ENCODE measurements at regions not wholly inside any gene's neighbourhood (a gene's known extent, or its start where the extent isn't known, plus 50 kb on each side); places are given as distances from the start of the nearest gene placed in this dataset.

DNA sequence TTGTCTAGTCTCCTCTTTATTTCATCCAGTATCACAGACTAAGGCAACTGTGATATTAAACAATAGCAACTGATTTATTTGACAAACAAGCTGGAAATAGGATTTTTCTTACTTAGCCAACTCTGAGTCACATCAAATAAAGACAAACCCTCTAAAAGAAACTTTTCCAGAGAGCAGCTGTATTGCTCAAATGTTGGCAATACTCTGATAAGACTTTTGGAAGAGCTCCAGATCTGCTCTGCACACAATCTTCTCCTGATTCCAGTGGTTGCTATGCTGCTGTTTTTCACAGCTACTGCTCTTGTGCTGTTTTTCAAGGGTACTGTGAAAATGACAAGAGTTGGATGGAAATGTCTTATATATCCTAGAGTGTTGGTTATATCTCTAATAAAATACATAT lies 1479.2 kb downstream of the SLITRK5 start:
- no peak for DNase-seq (ENCODE audit: low read depth, low spot score)
- Histone ChIP-seq H3K4me3 (no peak overlapping the region), H3K9ac (ENCODE audit: insufficient read length) (no peak overlapping the region), H3K27ac (no peak overlapping the region), H3K9me3 (ENCODE audit: low read depth, low read length) (peaks cover 4% of the 10 kb centered on the region; the same call in 1 of the 2 replicates), H3K36me3 (ENCODE audit: insufficient read depth, low read length) (no peaks in the 10 kb centered on the region)
- TF ChIP-seq FOXP2 (optimal IDR thresholded peaks at IDR 0.05; ENCODE audit: control extremely low read depth, extremely low read length, insufficient read depth) (no peak), EZH2 (IDR thresholded peaks at IDR 0.05) (no peak), POLR2AphosphoS5 (IDR thresholded peaks at IDR 0.05; ENCODE audit: borderline replicate concordance, low read depth, low read length) (no peak)

DNA sequence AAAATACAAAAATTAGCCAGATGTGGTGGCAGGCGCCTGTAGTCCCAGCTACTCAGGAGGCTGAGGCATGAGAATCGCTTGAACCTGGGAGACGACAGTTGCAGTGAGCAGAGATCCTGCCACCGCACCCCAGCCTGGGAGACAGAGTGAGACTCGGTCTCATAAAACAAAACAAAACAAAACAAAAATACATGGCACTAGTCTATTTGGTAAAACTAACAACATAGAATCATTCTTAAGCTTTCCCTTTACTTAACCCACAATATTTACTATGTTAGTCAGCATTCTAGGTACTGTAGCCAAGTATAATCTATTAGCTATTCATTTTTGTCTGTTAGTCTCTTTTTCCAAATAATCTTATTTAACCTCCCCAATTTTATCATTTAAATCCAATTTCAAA lies 1482.8 kb downstream of the SLITRK5 start:
- no peak for TF ChIP-seq POLR2AphosphoS5 (IDR thresholded peaks at IDR 0.05; ENCODE audit: borderline replicate concordance, low read depth, low read length)
- no peak for TF ChIP-seq EZH2 (IDR thresholded peaks at IDR 0.05)
- no peak for TF ChIP-seq FOXP2 (optimal IDR thresholded peaks at IDR 0.05; ENCODE audit: control extremely low read depth, extremely low read length, insufficient read depth)
- no peaks in the 10 kb centered on the region for H3K9me3 ChIP-seq (ENCODE audit: low read depth, low read length)
- DNase-seq (ENCODE audit: low read depth, low spot score), result no peak
- H3K27ac ChIP-seq, result no peak overlapping the region
- H3K36me3 ChIP-seq (ENCODE audit: insufficient read depth, low read length), result no peaks in the 10 kb centered on the region
- no peak overlapping the region for H3K4me3 ChIP-seq
- no peak overlapping the region for H3K9ac ChIP-seq (ENCODE audit: insufficient read length)

DNA sequence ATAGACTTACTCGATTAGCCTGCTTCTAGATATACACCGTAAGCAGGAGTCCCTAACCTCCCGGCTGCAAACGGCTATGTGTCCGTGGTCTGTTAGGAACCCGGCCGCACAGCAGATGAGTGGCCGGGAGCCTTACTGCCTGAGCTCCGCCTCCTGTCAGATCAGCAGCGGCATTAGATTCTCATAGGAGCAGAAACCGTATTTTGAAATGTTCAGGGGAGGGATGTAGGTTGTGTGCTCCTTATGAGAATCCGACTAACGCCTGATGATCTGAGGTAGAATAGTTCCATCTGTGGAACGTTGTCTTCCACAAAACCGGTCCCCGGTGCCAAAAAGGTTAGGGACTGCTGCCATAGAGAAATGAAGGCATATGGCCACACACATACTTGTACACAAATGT lies 1491.9 kb downstream of the SLITRK5 start:
- Histone ChIP-seq H3K9ac (ENCODE audit: insufficient read length) (no peak overlapping the region), H3K36me3 (ENCODE audit: insufficient read depth, low read length) (no peaks in the 10 kb centered on the region), H3K27ac (no peak overlapping the region), H3K9me3 (ENCODE audit: low read depth, low read length) (no peaks in the 10 kb centered on the region), H3K4me3 (no peak overlapping the region)
- no peak for DNase-seq (ENCODE audit: low read depth, low spot score)
- TF ChIP-seq POLR2AphosphoS5 (IDR thresholded peaks at IDR 0.05; ENCODE audit: borderline replicate concordance, low read depth, low read length) (no peak), EZH2 (IDR thresholded peaks at IDR 0.05) (no peak)

DNA sequence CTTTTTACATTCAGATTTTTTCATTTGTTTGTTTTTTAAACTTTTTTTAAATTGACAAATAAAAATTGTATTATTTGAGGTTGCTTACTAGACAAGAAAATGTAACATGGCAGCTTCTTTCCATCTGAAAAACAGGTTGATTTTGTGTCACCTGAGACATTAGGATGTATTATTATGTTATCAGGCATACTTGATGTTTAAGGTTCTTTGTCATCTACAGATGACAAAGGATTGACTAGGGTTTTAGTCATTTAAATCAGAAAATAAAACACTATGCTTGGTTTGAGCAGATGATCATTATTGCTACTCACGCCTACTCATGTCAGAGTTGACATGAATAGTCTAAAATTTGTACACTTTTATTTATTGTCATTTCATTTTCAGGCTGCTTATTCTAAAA lies 1494.5 kb downstream of the SLITRK5 start:
- Histone ChIP-seq H3K9me3 (ENCODE audit: low read depth, low read length) (no peaks in the 10 kb centered on the region), H3K4me3 (no peak overlapping the region), H3K27ac (no peak overlapping the region), H3K9ac (ENCODE audit: insufficient read length) (no peak overlapping the region), H3K36me3 (ENCODE audit: insufficient read depth, low read length) (no peaks in the 10 kb centered on the region)
- TF ChIP-seq FOXP2 (optimal IDR thresholded peaks at IDR 0.05; ENCODE audit: control extremely low read depth, extremely low read length, insufficient read depth), result no peak
- no peak for TF ChIP-seq POLR2AphosphoS5 (IDR thresholded peaks at IDR 0.05; ENCODE audit: borderline replicate concordance, low read depth, low read length)
- TF ChIP-seq EZH2 (IDR thresholded peaks at IDR 0.05), result no peak
- no peak for DNase-seq (ENCODE audit: low read depth, low spot score)

DNA sequence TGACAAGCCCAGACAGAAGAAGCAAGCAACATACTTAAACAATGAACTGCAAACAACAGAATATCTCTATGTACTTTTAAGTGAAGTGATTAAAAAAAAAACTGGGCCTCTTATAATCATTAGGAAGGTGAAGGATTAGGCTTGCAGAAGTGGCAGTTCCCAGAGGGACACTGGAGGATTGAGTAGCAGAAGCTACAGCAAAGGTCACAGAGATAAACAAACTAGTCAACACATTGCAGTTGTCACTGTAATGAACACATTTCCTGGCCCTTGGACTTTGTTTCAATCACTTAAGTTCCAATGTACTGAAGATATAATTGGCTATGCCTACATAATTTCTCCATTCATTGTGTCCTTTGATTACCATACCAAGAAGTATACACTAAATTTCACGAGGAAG lies 1498.8 kb downstream of the SLITRK5 start:
- H3K27ac ChIP-seq, result no peak overlapping the region
- no peak for DNase-seq (ENCODE audit: low read depth, low spot score)
- H3K36me3 ChIP-seq (ENCODE audit: insufficient read depth, low read length), result no peaks in the 10 kb centered on the region
- H3K4me3 ChIP-seq, result no peak overlapping the region
- TF ChIP-seq POLR2AphosphoS5 (IDR thresholded peaks at IDR 0.05; ENCODE audit: borderline replicate concordance, low read depth, low read length), result no peak
- TF ChIP-seq FOXP2 (optimal IDR thresholded peaks at IDR 0.05; ENCODE audit: control extremely low read depth, extremely low read length, insufficient read depth), result no peak
- no peak for TF ChIP-seq EZH2 (IDR thresholded peaks at IDR 0.05)
- H3K9me3 ChIP-seq (ENCODE audit: low read depth, low read length), result no peaks in the 10 kb centered on the region
- no peak overlapping the region for H3K9ac ChIP-seq (ENCODE audit: insufficient read length)

DNA sequence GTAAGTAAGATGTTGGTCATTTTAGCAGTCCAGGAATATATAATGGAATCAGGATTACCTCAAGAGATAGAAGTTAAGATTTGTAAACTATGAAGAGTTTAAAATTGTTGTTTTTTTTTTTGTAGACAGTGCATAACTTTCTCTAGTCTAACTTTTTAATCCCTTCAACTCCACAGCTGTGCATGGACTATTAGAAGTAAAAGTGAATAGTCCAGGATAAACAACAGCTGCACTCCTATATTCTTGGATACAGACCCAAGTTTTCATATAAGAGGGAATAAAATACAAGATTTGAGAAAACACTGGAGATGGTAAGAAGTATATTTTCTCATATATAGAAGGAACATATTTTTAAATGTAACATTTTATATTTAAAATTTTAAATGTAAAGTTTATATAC lies 1509.9 kb downstream of the SLITRK5 start:
- TF ChIP-seq EZH2 (IDR thresholded peaks at IDR 0.05) (no peak), FOXP2 (optimal IDR thresholded peaks at IDR 0.05; ENCODE audit: control extremely low read depth, extremely low read length, insufficient read depth) (no peak), POLR2AphosphoS5 (IDR thresholded peaks at IDR 0.05; ENCODE audit: borderline replicate concordance, low read depth, low read length) (no peak)
- DNase-seq (ENCODE audit: low read depth, low spot score), result no peak
- no peak overlapping the region for H3K9ac ChIP-seq (ENCODE audit: insufficient read length)
- no peaks in the 10 kb centered on the region for H3K36me3 ChIP-seq (ENCODE audit: insufficient read depth, low read length)
- H3K27ac ChIP-seq, result no peak overlapping the region
- H3K9me3 ChIP-seq (ENCODE audit: low read depth, low read length), result no peaks in the 10 kb centered on the region
- no peak overlapping the region for H3K4me3 ChIP-seq

DNA sequence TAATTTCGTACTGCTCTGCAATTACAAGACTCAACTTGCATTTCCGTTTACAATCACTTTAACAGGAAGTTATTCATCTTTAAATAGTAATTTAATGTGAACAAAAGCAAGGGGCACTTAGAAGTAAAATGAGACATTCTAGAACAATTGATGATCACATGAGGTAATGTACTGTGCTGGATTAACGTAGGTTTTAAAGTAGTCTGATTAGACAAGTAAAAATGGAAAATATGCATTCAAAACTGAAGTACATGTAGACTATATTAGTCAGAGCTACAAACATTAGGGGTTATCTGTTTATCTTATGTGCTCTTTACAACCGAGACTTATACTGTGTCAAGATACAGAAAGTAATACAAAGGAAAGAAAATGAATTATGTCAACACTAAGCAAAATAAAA lies 1528.0 kb downstream of the SLITRK5 start:
- no peaks in the 10 kb centered on the region for H3K36me3 ChIP-seq (ENCODE audit: insufficient read depth, low read length)
- no peak for DNase-seq (ENCODE audit: low read depth, low spot score)
- H3K9me3 ChIP-seq (ENCODE audit: low read depth, low read length), result no peaks in the 10 kb centered on the region
- no peak overlapping the region for H3K9ac ChIP-seq (ENCODE audit: insufficient read length)
- no peak overlapping the region for H3K27ac ChIP-seq
- no peak for TF ChIP-seq FOXP2 (optimal IDR thresholded peaks at IDR 0.05; ENCODE audit: control extremely low read depth, extremely low read length, insufficient read depth)
- no peak overlapping the region for H3K4me3 ChIP-seq

DNA sequence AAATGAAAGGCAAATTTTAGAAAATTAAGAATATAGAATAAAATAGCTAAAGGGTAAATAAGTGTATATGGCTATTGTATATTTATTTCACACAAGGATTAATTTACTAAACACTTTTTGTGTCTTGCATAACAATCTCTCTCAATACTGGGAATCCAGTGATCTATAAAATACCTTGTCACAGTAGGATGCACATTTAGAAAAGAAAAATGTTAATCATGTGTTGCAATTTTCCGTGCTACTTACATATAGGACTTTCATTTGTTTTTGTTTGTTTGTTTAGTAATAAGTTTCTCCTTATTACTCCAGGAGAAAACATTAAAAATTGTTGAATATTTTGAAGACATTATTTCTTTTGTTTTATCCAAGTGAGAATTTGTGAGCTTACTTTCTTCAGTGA lies 1533.3 kb downstream of the SLITRK5 start:
- no peak overlapping the region for H3K27ac ChIP-seq
- no peak for DNase-seq (ENCODE audit: low read depth, low spot score)
- no peaks in the 10 kb centered on the region for H3K36me3 ChIP-seq (ENCODE audit: insufficient read depth, low read length)
- TF ChIP-seq EZH2 (IDR thresholded peaks at IDR 0.05) (no peak), POLR2AphosphoS5 (IDR thresholded peaks at IDR 0.05; ENCODE audit: borderline replicate concordance, low read depth, low read length) (no peak), FOXP2 (optimal IDR thresholded peaks at IDR 0.05; ENCODE audit: control extremely low read depth, extremely low read length, insufficient read depth) (no peak)
- no peak overlapping the region for H3K4me3 ChIP-seq
- H3K9me3 ChIP-seq (ENCODE audit: low read depth, low read length), result no peaks in the 10 kb centered on the region
- no peak overlapping the region for H3K9ac ChIP-seq (ENCODE audit: insufficient read length)

DNA sequence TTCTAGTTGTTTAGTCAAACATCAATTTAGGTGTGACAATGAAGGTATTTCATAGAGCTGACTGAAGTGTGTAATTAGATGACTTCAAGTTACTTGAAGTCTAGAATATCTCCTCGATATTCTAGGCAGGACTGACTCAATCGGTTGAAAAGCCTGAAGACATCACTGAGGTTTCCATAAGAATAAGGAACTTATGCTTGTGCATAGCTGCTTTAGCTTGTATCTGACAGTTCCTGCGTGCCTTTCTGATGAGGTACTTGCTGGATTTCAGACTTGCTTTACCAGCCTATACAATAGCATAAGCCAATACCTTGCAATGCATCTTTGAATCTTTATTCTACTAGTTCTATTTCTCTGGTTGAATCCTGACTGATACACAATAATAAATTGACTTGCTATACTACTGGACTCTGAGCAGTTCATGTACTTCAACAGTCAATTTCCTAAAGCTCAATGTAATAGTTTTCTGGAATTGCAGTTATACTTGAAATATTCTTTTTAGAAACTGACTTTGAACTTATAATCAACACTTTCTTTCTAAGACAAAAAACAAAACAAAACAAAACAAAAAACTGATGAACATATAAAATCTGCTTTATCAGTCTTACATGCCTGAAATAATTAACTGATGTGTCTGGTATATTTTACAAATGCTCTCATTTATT lies 1534.8 kb downstream of the SLITRK5 start:
- no peak for DNase-seq (ENCODE audit: low read depth, low spot score)
- no peak for TF ChIP-seq EZH2 (IDR thresholded peaks at IDR 0.05)
- no peak for TF ChIP-seq POLR2AphosphoS5 (IDR thresholded peaks at IDR 0.05; ENCODE audit: borderline replicate concordance, low read depth, low read length)
- TF ChIP-seq FOXP2 (optimal IDR thresholded peaks at IDR 0.05; ENCODE audit: control extremely low read depth, extremely low read length, insufficient read depth), result no peak

More for the DNA sequence above, 1534.8 kb downstream of the SLITRK5 start:
- H3K4me3 ChIP-seq, result no peak overlapping the region
- no peak overlapping the region for H3K9ac ChIP-seq (ENCODE audit: insufficient read length)
- H3K27ac ChIP-seq, result no peak overlapping the region
- no peaks in the 10 kb centered on the region for H3K9me3 ChIP-seq (ENCODE audit: low read depth, low read length)
- H3K36me3 ChIP-seq (ENCODE audit: insufficient read depth, low read length), result no peaks in the 10 kb centered on the region
